Naive thymus-derived CD8-positive, alpha-beta T cell (primary cell): ENCODE measurements at regions not wholly inside any gene's neighbourhood (a gene's known extent, or its start where the extent isn't known, plus 50 kb on each side); places are given as distances from the start of the nearest gene placed in this dataset.
"Not testable (repeated sequence)": the region's sequence is repeated elsewhere in the genome, so short reads cannot be mapped to it uniquely, and the experiment has no call there.

Experiments
- ATAC-seq, 2 donors: fragments of 150-1000 bp; cut with Tn5 transposase in 1 of 2; sonication (Bioruptor Pico), chemical (Tn5 transposase) in 1 of 2; 1 replicate in 1 of 2; 2 replicates in 1 of 2; pipeline ENCODE4 v1.10.0; 2021; ENCODE audit warnings: mild to moderate bottlenecking in 2 of 2, moderate library complexity in 2 of 2
- POLR2A ChIA-PET: fragments of 350-600 bp; sonication (Branson Sonifier 250); formaldehyde crosslinking; loops from one replicate; lab custom pipeline; 2021; ENCODE audit warnings: antibody characterized with exemption; lab: Charles Lee
- DNase-seq, 10 donors: peaks; one replicate each; pipeline versions ENCODE4 v3.0.0 to v3.0.0-alpha.2; 2020 to 2022
- H3K27ac Mint-ChIP-seq, 10 donors: one replicate each; pipeline ENCODE4 v1.8.0; 2020 to 2022; ENCODE audit warnings: mild to moderate bottlenecking in 10 of 10, mixed read lengths in 10 of 10, moderate library complexity in 4 of 10, inconsistent platforms in 1 of 10
- H3K27me3 Mint-ChIP-seq, 5 donors: one replicate each; pipeline ENCODE4 v1.8.0; 2021 to 2022; ENCODE audit warnings: mixed read lengths in 5 of 5
- H3K36me3 Mint-ChIP-seq, 3 donors: one replicate each; pipeline ENCODE4 v1.8.0; 2020 to 2022; ENCODE audit warnings: mixed read lengths in 3 of 3, mild to moderate bottlenecking in 2 of 3, inconsistent platforms in 1 of 3
- H3K4me1 Mint-ChIP-seq, 4 donors: one replicate each; pipeline ENCODE4 v1.8.0; 2021 to 2022; ENCODE audit warnings: mixed read lengths in 4 of 4
- H3K4me3 Mint-ChIP-seq, 10 donors: one replicate each; pipeline ENCODE4 v1.8.0; 2020 to 2022; ENCODE audit warnings: mild to moderate bottlenecking in 10 of 10, mixed read lengths in 10 of 10, moderate library complexity in 6 of 10, inconsistent platforms in 1 of 10
- H3K9me3 Mint-ChIP-seq, 9 donors: one replicate each; pipeline ENCODE4 v1.8.0; 2020 to 2022; ENCODE audit warnings: mixed read lengths in 9 of 9, mild to moderate bottlenecking in 3 of 9, inconsistent platforms in 1 of 9, moderate library complexity in 1 of 9

DNA sequence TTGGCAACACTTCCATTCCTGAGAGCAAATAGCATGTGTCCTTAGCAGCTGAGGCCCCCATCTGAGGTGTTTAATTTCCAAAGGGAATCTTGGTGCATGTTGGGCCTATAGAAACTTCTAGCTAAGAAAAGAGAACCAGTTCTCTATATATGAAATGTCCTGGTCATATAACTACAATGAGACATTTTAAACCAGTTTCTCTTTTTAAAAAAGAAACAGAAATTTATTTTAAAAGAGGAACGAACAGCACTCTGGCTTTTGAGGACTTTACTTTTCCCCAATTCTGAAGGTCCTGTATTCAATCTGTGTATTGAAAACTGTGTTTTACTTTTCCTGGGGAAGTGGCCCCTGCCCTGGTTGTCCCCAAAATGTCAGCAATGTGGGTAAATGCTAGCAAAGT, 94.0 kb upstream of the FOXN2 start:
- H3K4me1 Mint-ChIP-seq, result peaks cover 0 to 16% (median 9%) of the 10 kb centered on the region in 4 donors
- H3K27ac Mint-ChIP-seq, result no peak overlapping the region
- ATAC-seq, result no peak
- H3K36me3 Mint-ChIP-seq, result no peaks in the 10 kb centered on the region
- no peak overlapping the region for H3K4me3 Mint-ChIP-seq
- POLR2A ChIA-PET, result no interaction called here
- H3K9me3 Mint-ChIP-seq, result peaks cover 0 to 7% (median 0%) of the 10 kb centered on the region in 9 donors
- H3K27me3 Mint-ChIP-seq, result no peaks in the 10 kb centered on the region
- no peak for DNase-seq

DNA sequence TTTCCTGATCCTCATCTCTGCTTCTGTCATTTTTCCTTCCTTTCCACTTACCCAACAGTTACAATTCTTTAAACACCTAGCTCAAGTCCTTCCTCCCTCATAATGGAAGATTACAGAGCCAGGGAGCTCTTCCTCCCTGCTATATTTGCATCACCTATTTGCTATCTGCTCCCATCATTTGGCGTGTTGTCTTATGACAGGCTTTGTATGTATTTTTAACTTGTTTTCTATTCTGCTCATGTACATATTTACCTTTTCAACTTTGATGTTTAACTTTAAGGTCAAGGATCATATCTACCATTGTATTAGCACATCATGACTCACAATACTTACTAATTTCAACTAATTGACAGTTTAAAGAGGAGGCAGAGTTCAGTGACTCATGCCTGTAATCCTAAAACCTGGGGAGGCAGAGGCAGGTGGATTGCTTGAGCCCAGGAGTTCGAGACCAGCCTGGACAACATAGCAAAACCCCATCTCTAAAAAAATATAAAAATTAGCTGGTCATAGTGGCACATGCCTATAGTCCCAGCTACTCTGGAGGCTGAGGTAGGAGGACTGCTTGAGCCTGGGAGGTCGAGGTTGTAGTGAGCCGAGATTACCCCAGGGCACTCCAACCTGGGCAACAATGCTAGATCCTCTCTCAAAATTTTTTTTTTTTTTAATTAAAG, 92.5 kb upstream of the FOXN2 start:
- DNase-seq, result no peak
- no peak for ATAC-seq
- no peaks in the 10 kb centered on the region for H3K36me3 Mint-ChIP-seq
- H3K4me1 Mint-ChIP-seq, result peaks cover 0 to 16% (median 12%) of the 10 kb centered on the region in 4 donors
- H3K9me3 Mint-ChIP-seq, result peaks cover 0 to 9% (median 0%) of the 10 kb centered on the region in 9 donors
- H3K27me3 Mint-ChIP-seq, result no peaks in the 10 kb centered on the region
- peak overlapping the region in 1 of 10 donors; percentile 9 for H3K27ac Mint-ChIP-seq
- POLR2A ChIA-PET, result no interaction called here
- H3K4me3 Mint-ChIP-seq, result no peak overlapping the region

- peaks cover 3 to 22% (median 4%) of the 10 kb centered on the region in 4 donors for H3K4me1 Mint-ChIP-seq
- peaks cover 0 to 9% (median 0%) of the 10 kb centered on the region in 9 donors for H3K9me3 Mint-ChIP-seq
- H3K36me3 Mint-ChIP-seq, result no peaks in the 10 kb centered on the region
- H3K27me3 Mint-ChIP-seq, result no peaks in the 10 kb centered on the region
- H3K4me3 Mint-ChIP-seq, result peak overlapping the region in 1 of 10 donors; percentile 48
- DNase-seq, result no peak
- no peak for ATAC-seq
- peak overlapping the region in 1 of 10 donors; percentile 58 for H3K27ac Mint-ChIP-seq
- POLR2A ChIA-PET, result no interaction called here
Observed at GRCh38 chr2:48227617-48228344, 86.7 kb upstream of the FOXN2 start.

- POLR2A ChIA-PET, result no interaction called here
- ATAC-seq, result no peak
- Mint-ChIP-seq H3K27ac (no peak overlapping the region), H3K4me3 (no peak overlapping the region), H3K4me1 (peaks cover 3 to 22% (median 4%) of the 10 kb centered on the region in 4 donors), H3K9me3 (peaks cover 0 to 9% (median 1%) of the 10 kb centered on the region in 9 donors), H3K36me3 (no peaks in the 10 kb centered on the region), H3K27me3 (no peaks in the 10 kb centered on the region)
- no peak for DNase-seq
Observed at GRCh38 chr2:48228345-48228684, 86.2 kb upstream of the FOXN2 start.

DNA sequence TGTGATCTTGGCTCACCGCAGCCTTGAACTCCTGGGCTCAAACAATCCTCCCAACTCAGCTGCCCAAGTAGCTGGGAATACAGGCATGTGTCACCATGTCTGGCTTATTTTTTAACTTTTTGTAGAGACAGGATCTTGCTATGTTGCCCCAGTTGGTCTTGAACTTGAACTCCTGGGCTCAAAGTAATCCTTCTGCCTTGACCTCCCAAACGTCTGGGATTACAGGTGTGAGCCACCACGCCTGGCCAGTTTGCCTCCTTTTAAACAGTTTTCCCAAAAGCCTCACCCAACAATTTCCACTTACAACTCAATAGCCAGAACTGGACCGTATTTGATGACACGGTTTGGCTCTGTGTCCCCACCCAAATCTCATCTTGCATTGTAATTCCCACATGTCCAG, 85.4 kb upstream of the FOXN2 start:
- H3K27ac Mint-ChIP-seq, result no peak overlapping the region

GRCh38 chr2:48230834-48231233, 83.6 kb upstream of the FOXN2 start:
- Mint-ChIP-seq H3K4me3 (no peak overlapping the region), H3K4me1 (peaks cover 3 to 25% (median 6%) of the 10 kb centered on the region in 4 donors), H3K9me3 (peaks cover 0 to 2% (median 0%) of the 10 kb centered on the region in 9 donors), H3K27ac (peak overlapping the region in 2 of 10 donors; percentile 32 to 77), H3K27me3 (no peaks in the 10 kb centered on the region), H3K36me3 (no peaks in the 10 kb centered on the region)
- ATAC-seq (no peak), DNase-seq (no peak)
- POLR2A ChIA-PET, result no interaction called here

More for the DNA sequence above, 85.4 kb upstream of the FOXN2 start:
- POLR2A ChIA-PET, result no interaction called here
- H3K36me3 Mint-ChIP-seq, result no peaks in the 10 kb centered on the region
- ATAC-seq (no peak), DNase-seq (no peak)
- peaks cover 0 to 9% (median 0%) of the 10 kb centered on the region in 9 donors for H3K9me3 Mint-ChIP-seq
- H3K4me1 Mint-ChIP-seq, result peaks cover 3 to 22% (median 4%) of the 10 kb centered on the region in 4 donors
- no peak overlapping the region for H3K4me3 Mint-ChIP-seq
- H3K27me3 Mint-ChIP-seq, result no peaks in the 10 kb centered on the region

- Mint-ChIP-seq H3K27ac (no peak overlapping the region), H3K4me1 (peaks cover 9 to 27% (median 15%) of the 10 kb centered on the region in 4 donors), H3K36me3 (no peaks in the 10 kb centered on the region), H3K9me3 (peaks cover 0 to 2% (median 0%) of the 10 kb centered on the region in 9 donors), H3K4me3 (no peak overlapping the region), H3K27me3 (no peaks in the 10 kb centered on the region)
- POLR2A ChIA-PET, result no interaction called here
- no peak for DNase-seq
- ATAC-seq, result no peak
Observed at GRCh38 chr2:48232351-48232750, 82.1 kb upstream of the FOXN2 start.

GRCh38 chr2:48233005-48233404, 81.5 kb upstream of the FOXN2 start:
- no peaks in the 10 kb centered on the region for H3K36me3 Mint-ChIP-seq
- peaks cover 6 to 20% (median 10%) of the 10 kb centered on the region in 4 donors for H3K4me1 Mint-ChIP-seq
- H3K27me3 Mint-ChIP-seq, result no peaks in the 10 kb centered on the region
- H3K27ac Mint-ChIP-seq, result peak overlapping the region in 3 of 10 donors; percentile 21 to 55 (median 27)
- POLR2A ChIA-PET, result no interaction called here
- peaks cover 0 to 2% (median 0%) of the 10 kb centered on the region in 9 donors for H3K9me3 Mint-ChIP-seq
- ATAC-seq, result no peak
- no peak for DNase-seq
- H3K4me3 Mint-ChIP-seq, result no peak overlapping the region

- ATAC-seq, H3K9me3 Mint-ChIP-seq, DNase-seq, H3K27me3 Mint-ChIP-seq, H3K36me3 Mint-ChIP-seq, H3K4me3 Mint-ChIP-seq, POLR2A ChIA-PET, H3K27ac Mint-ChIP-seq: not testable (repeated sequence)
- peaks cover 6 to 14% (median 10%) of the 10 kb centered on the region in 4 donors for H3K4me1 Mint-ChIP-seq
Observed at GRCh38 chr2:48233824-48234223, 80.7 kb upstream of the FOXN2 start.

DNA sequence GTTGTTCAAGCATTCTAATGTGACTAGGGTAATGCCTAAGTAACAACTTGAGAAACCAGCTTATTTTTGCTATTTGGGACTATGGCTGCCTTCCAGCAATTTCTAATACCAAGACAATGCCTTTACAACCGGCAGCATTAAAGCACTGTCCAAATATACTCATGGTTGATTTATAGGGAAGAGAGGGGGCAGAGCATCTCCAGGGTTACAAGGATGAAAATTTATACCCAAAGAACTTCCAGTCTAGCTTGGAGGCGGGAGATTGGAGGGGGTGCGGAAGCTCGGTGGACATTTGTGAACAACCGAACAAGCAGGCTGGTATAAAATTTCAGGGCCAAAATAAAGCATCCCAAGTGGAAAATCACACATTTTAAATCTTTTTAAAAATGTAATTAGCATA, 79.4 kb upstream of the FOXN2 start:
- peaks cover 0 to 3% (median 0%) of the 10 kb centered on the region in 9 donors for H3K9me3 Mint-ChIP-seq
- DNase-seq (no peak), ATAC-seq (no peak)
- H3K36me3 Mint-ChIP-seq, result peaks cover 0 to 5% (median 0%) of the 10 kb centered on the region in 3 donors
- no peak overlapping the region for H3K4me3 Mint-ChIP-seq
- H3K27ac Mint-ChIP-seq, result peak overlapping the region in 1 of 10 donors; percentile 11
- POLR2A ChIA-PET, result no interaction called here
- peaks cover 6 to 12% (median 10%) of the 10 kb centered on the region in 4 donors for H3K4me1 Mint-ChIP-seq
- H3K27me3 Mint-ChIP-seq, result no peaks in the 10 kb centered on the region

- DNase-seq (no peak), ATAC-seq (no peak)
- H3K9me3 Mint-ChIP-seq, result peaks cover 0 to 3% (median 0%) of the 10 kb centered on the region in 9 donors
- H3K36me3 Mint-ChIP-seq, result peaks cover 0 to 9% (median 0%) of the 10 kb centered on the region in 3 donors
- POLR2A ChIA-PET, result no interaction called here
- H3K27me3 Mint-ChIP-seq, result no peaks in the 10 kb centered on the region
- no peak overlapping the region for H3K27ac Mint-ChIP-seq
- no peak overlapping the region for H3K4me3 Mint-ChIP-seq
- H3K4me1 Mint-ChIP-seq, result peaks cover 6 to 12% (median 10%) of the 10 kb centered on the region in 4 donors
Observed at GRCh38 chr2:48238381-48238780, 76.1 kb upstream of the FOXN2 start.

- Mint-ChIP-seq H3K4me3 (no peak overlapping the region), H3K27ac (no peak overlapping the region), H3K36me3 (peaks cover 0 to 9% (median 0%) of the 10 kb centered on the region in 3 donors), H3K4me1 (peaks cover 6 to 9% (median 9%) of the 10 kb centered on the region in 4 donors), H3K27me3 (no peaks in the 10 kb centered on the region), H3K9me3 (peaks cover 0 to 3% (median 0%) of the 10 kb centered on the region in 9 donors)
- DNase-seq (no peak), ATAC-seq (no peak)
- POLR2A ChIA-PET, result no interaction called here
Observed at GRCh38 chr2:48240912-48241311, 73.6 kb upstream of the FOXN2 start.

GRCh38 chr2:48247206-48247605, 67.3 kb upstream of the FOXN2 start:
- no peak for ATAC-seq
- no peaks in the 10 kb centered on the region for H3K36me3 Mint-ChIP-seq
- no peak overlapping the region for H3K4me3 Mint-ChIP-seq
- peaks cover 0 to 2% (median 0%) of the 10 kb centered on the region in 4 donors for H3K4me1 Mint-ChIP-seq
- no peak overlapping the region for H3K27ac Mint-ChIP-seq
- H3K9me3 Mint-ChIP-seq, result no peaks in the 10 kb centered on the region
- POLR2A ChIA-PET, result no interaction called here
- H3K27me3 Mint-ChIP-seq, result no peaks in the 10 kb centered on the region
- no peak for DNase-seq
